Stimulated activated naive CD8-positive, alpha-beta T cell treated with anti-CD3 and anti-CD28 coated beads, Interleukin-15, amount 100 ng/mL, for 72 hours (primary cell): ENCODE measurements at regions not wholly inside any gene's neighbourhood (a gene's known extent, or its start where the extent isn't known, plus 50 kb on each side); places are given as distances from the start of the nearest gene placed in this dataset.
A peak's percentile ranks its signal among the peaks of the same experiment; 100 is the strongest.

Experiments used
- ATAC-seq: fragments of 150-1000 bp; cut with Tn5 transposase; 2 replicates; pipeline ENCODE4 v1.10.0; 2021; ENCODE audit warnings: mild to moderate bottlenecking, moderate library complexity
- DNase-seq, 2 donors: peaks; one replicate each; pipeline ENCODE4 v3.0.0; 2021 to 2022
- H3K27ac Mint-ChIP-seq, 2 donors: one replicate each; pipeline ENCODE4 v1.8.0; 2022; ENCODE audit warnings: mild to moderate bottlenecking in 2 of 2, mixed read lengths in 2 of 2, moderate library complexity in 2 of 2
- H3K27me3 Mint-ChIP-seq: one replicate; pipeline ENCODE4 v1.8.0; 2022; ENCODE audit warnings: mixed read lengths
- H3K4me1 Mint-ChIP-seq: one replicate; pipeline ENCODE4 v1.8.0; 2022; ENCODE audit warnings: mild to moderate bottlenecking, mixed read lengths
- H3K4me3 Mint-ChIP-seq, 2 donors: one replicate each; pipeline ENCODE4 v1.8.0; 2022; ENCODE audit warnings: mild to moderate bottlenecking in 2 of 2, mixed read lengths in 2 of 2, moderate library complexity in 1 of 2
- H3K9me3 Mint-ChIP-seq, 2 donors: one replicate each; pipeline ENCODE4 v1.8.0; 2022; ENCODE audit warnings: mixed read lengths in 2 of 2

- DNase-seq (no peak), ATAC-seq (no peak)
- no peak overlapping the region for H3K27ac Mint-ChIP-seq
- H3K4me3 Mint-ChIP-seq: no peak overlapping the region
- H3K4me1 Mint-ChIP-seq: no peaks in the 10 kb centered on the region
- peaks cover 4 to 6% of the 10 kb centered on the region in 2 donors for H3K9me3 Mint-ChIP-seq
- peaks cover 8% of the 10 kb centered on the region for H3K27me3 Mint-ChIP-seq
Measured at GRCh38 chr10:49243610-49244283, 55.2 kb upstream of the C10orf71 start.

GRCh38 chr10:49243139-49243538, 54.9 kb upstream of the TMEM273 start:
- H3K4me1 Mint-ChIP-seq: no peaks in the 10 kb centered on the region
- DNase-seq (no peak), ATAC-seq (no peak)
- no peak overlapping the region for H3K4me3 Mint-ChIP-seq
- H3K27me3 Mint-ChIP-seq: peaks cover 8% of the 10 kb centered on the region
- peaks cover 4% of the 10 kb centered on the region in 2 donors for H3K9me3 Mint-ChIP-seq
- no peak overlapping the region for H3K27ac Mint-ChIP-seq

GRCh38 chr10:49242604-49243003, 54.4 kb upstream of the TMEM273 start:
- no peak for ATAC-seq
- DNase-seq: no peak
- no peak overlapping the region for H3K4me3 Mint-ChIP-seq
- H3K9me3 Mint-ChIP-seq: peaks cover 0 to 4% of the 10 kb centered on the region in 2 donors
- peak overlapping the region in 1 of 2 donors; percentile 5 for H3K27ac Mint-ChIP-seq
- H3K4me1 Mint-ChIP-seq: no peaks in the 10 kb centered on the region
- peaks cover 8% of the 10 kb centered on the region for H3K27me3 Mint-ChIP-seq

- Mint-ChIP-seq H3K4me1 (no peaks in the 10 kb centered on the region), H3K27ac (no peak overlapping the region), H3K4me3 (no peak overlapping the region), H3K27me3 (peaks cover 8% of the 10 kb centered on the region), H3K9me3 (no peaks in the 10 kb centered on the region)
- DNase-seq (no peak), ATAC-seq (no peak)
Measured at GRCh38 chr10:49241385-49241784, 53.2 kb upstream of the TMEM273 start.

- H3K9me3 Mint-ChIP-seq: no peaks in the 10 kb centered on the region
- no peaks in the 10 kb centered on the region for H3K4me1 Mint-ChIP-seq
- no peak overlapping the region for H3K27ac Mint-ChIP-seq
- ATAC-seq (no peak), DNase-seq (no peak)
- H3K27me3 Mint-ChIP-seq: peaks cover 8% of the 10 kb centered on the region
- no peak overlapping the region for H3K4me3 Mint-ChIP-seq
Measured at GRCh38 chr10:49240946-49241345, 52.8 kb upstream of the TMEM273 start.
